DND-41 (cell line): ENCODE measurements at regions not wholly inside any gene's neighbourhood (a gene's known extent, or its start where the extent isn't known, plus 50 kb on each side); places are given as distances from the start of the nearest gene placed in this dataset.

ENCODE experiments used
- ATAC-seq: fragments of 200-7000 bp; cut with Tn5 transposase; 3 replicates; pipeline ENCODE4 v1.9.1; 2021; ENCODE audit warnings: low read depth; ENCODE audit not compliant: insufficient read depth
- DNase-seq: peaks from one replicate; pipeline ENCODE4 v3.0.0-alpha.2; 2020
- H2AFZ ChIP-seq: 2 replicates; pipeline ENCODE4 v1.6.0; 2012; ENCODE audit warnings: low read depth, low read length
- H3K27ac ChIP-seq: 2 replicates; pipeline ENCODE4 v1.5.1; 2012; ENCODE audit warnings: low read length, inconsistent platforms
- H3K27me3 ChIP-seq: fragments of 200-600 bp; sonication (generic); 2 replicates; pipeline ENCODE4 v1.6.0; 2012; ENCODE audit warnings: low read length, mild to moderate bottlenecking, inconsistent platforms; ENCODE audit not compliant: insufficient read depth, poor library complexity
- H3K36me3 ChIP-seq: 2 replicates; pipeline ENCODE4 v1.5.1; 2012; ENCODE audit warnings: low read length, inconsistent platforms; ENCODE audit not compliant: insufficient read depth
- H3K4me1 ChIP-seq: 2 replicates; pipeline ENCODE4 v1.5.1; 2012; ENCODE audit warnings: mild to moderate bottlenecking, low read length; ENCODE audit not compliant: insufficient read depth
- H3K4me2 ChIP-seq: 2 replicates; pipeline ENCODE4 v1.6.0; 2012; ENCODE audit warnings: mild to moderate bottlenecking, moderate library complexity, low read length, inconsistent platforms; ENCODE audit not compliant: insufficient read depth
- H3K4me3 ChIP-seq, 2 experiments: fragments of 200-600 bp in 1 of 2; shearing (Covaris generic) in 1 of 2; 2 replicates each; pipeline ENCODE4 v1.5.1; 2012 to 2016; ENCODE audit warnings: inconsistent platforms in 2 of 2, low read length in 2 of 2, mild to moderate bottlenecking in 2 of 2, low read depth in 1 of 2, moderate library complexity in 1 of 2
- H3K79me2 ChIP-seq: 2 replicates; pipeline ENCODE4 v1.6.0; 2012; ENCODE audit warnings: low read length, inconsistent platforms; ENCODE audit not compliant: insufficient read depth
- H3K9ac ChIP-seq: 2 replicates; pipeline ENCODE4 v1.6.0; 2012; ENCODE audit warnings: low read depth, mild to moderate bottlenecking, inconsistent platforms, low read length, moderate library complexity
- H3K9me3 ChIP-seq: 2 replicates; pipeline ENCODE4 v1.5.1; 2012; ENCODE audit warnings: low read length, moderate library complexity, mild to moderate bottlenecking, inconsistent platforms; ENCODE audit not compliant: insufficient read depth, severe bottlenecking
- H4K20me1 ChIP-seq: 2 replicates; pipeline ENCODE4 v1.6.0; 2012; ENCODE audit warnings: low read length; ENCODE audit not compliant: insufficient read depth
- EZH2 ChIP-seq: IDR thresholded peaks from 3 replicates; pipeline ENCODE4 v1.6.1; 2012; ENCODE audit warnings: borderline replicate concordance, low read depth, mild to moderate bottlenecking, moderate library complexity, low read length, inconsistent platforms; ENCODE audit not compliant: severe bottlenecking
- TF ChIP-seq, protein P1 (sequence below): IDR thresholded peaks from 2 replicates; pipeline ENCODE4 v1.5.1; 2012; ENCODE audit warnings: borderline replicate concordance, low read length, moderate library complexity, mild to moderate bottlenecking; ENCODE audit not compliant: poor library complexity, severe bottlenecking; ENCODE audit errors: extremely low read depth

DNA sequence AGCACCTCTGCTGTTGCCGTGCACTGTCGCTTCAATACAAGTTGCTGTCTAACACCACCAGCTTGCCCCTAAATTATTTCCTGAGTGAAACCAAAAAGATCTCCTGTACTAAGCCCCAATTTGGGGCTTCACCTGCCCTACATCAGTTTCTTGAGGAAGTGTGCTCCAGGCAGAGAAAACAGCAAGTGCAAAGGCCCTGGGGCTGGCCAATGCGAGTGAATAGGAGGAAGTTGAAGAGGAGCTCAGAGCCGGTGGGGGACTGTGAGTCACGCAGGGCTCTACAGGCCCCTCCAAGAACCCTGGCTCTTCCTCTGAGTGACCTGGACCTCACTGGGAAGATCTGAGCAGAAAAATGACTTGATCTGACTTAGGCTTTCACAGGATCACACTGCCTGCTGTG, 117.2 kb downstream of the IPO8 start:
- ATAC-seq = no peak
- no peak overlapping the region for H3K4me3 ChIP-seq
- H3K27me3 ChIP-seq = no peaks in the 10 kb centered on the region
- H3K4me2 ChIP-seq = no peak overlapping the region
- no peaks in the 10 kb centered on the region for H4K20me1 ChIP-seq
- TF ChIP-seq, protein P1, sequence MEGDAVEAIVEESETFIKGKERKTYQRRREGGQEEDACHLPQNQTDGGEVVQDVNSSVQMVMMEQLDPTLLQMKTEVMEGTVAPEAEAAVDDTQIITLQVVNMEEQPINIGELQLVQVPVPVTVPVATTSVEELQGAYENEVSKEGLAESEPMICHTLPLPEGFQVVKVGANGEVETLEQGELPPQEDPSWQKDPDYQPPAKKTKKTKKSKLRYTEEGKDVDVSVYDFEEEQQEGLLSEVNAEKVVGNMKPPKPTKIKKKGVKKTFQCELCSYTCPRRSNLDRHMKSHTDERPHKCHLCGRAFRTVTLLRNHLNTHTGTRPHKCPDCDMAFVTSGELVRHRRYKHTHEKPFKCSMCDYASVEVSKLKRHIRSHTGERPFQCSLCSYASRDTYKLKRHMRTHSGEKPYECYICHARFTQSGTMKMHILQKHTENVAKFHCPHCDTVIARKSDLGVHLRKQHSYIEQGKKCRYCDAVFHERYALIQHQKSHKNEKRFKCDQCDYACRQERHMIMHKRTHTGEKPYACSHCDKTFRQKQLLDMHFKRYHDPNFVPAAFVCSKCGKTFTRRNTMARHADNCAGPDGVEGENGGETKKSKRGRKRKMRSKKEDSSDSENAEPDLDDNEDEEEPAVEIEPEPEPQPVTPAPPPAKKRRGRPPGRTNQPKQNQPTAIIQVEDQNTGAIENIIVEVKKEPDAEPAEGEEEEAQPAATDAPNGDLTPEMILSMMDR = no peak
- no peak for TF ChIP-seq EZH2
- DNase-seq = no peak
- no peaks in the 10 kb centered on the region for H3K36me3 ChIP-seq
- H2AFZ ChIP-seq = no peak overlapping the region
- no peak overlapping the region for H3K27ac ChIP-seq
- H3K79me2 ChIP-seq = no peaks in the 10 kb centered on the region
- no peaks in the 10 kb centered on the region for H3K4me1 ChIP-seq
- H3K9ac ChIP-seq = no peak overlapping the region
- no peaks in the 10 kb centered on the region for H3K9me3 ChIP-seq

DNA sequence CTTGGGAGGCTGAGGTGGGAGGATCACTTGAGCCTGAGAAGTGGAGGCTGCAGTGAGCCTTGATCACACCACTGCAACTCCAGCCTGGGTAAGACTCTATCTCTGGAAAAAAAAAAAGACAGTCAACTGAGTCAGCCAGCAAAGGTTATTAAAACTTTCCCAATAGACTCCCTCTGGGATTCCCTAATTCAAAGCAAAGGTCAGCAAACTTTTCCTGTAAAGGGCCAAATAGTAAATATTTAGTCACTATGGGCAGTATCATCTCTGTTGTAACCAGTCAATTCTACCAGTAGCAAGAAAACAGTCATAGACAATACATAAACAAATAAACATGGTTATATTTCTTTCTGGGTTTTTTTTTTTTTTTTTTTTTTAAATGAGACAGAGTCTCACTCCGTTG, 122.5 kb downstream of the IPO8 start:
- Histone ChIP-seq H3K27ac (no peak overlapping the region), H4K20me1 (no peaks in the 10 kb centered on the region), H3K4me3 (no peak overlapping the region), H3K79me2 (no peaks in the 10 kb centered on the region), H3K9me3 (no peaks in the 10 kb centered on the region), H3K36me3 (no peaks in the 10 kb centered on the region), H3K4me2 (no peak overlapping the region), H3K4me1 (no peaks in the 10 kb centered on the region), H2AFZ (no peak overlapping the region), H3K9ac (no peak overlapping the region), H3K27me3 (no peaks in the 10 kb centered on the region)
- ATAC-seq (no peak), DNase-seq (no peak)
- no peak for TF ChIP-seq EZH2
- TF ChIP-seq, protein P1 = no peak

DNA sequence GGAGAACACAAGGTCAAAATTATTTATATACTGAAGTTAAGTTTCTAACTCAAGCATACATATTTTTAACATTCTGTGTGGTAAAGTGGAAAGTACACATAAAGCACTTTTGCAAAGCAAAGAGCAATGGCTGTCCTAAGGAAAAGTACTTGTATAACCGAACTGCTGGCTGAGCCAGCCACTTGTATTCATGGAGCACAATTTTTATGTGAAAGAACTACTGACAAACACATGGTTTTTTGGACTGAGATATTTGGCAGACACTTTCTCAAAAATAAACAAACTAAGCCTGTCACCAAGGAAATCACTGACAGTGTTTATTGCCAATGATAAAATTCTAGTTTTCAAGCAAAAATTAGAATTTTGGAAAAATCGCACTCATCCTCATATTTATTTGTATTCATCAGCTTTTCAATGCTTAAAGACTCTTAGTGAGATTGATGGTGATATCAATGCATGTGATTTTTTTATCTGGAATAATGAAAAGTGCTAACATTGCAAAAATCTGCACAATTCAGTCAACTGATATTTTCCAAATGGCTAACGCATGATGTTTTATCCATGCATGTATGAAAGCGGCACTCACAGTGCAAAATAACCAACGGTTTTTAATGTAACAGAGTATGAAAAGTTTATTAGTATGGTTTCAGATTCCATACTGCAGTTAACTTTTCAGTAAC, 125.3 kb downstream of the IPO8 start:
- Histone ChIP-seq H3K9me3 (no peaks in the 10 kb centered on the region), H3K9ac (no peak overlapping the region), H3K4me3 (no peak overlapping the region), H3K4me1 (no peaks in the 10 kb centered on the region), H2AFZ (no peak overlapping the region), H3K4me2 (no peak overlapping the region), H3K79me2 (no peaks in the 10 kb centered on the region), H3K27me3 (no peaks in the 10 kb centered on the region), H3K27ac (no peak overlapping the region), H3K36me3 (no peaks in the 10 kb centered on the region), H4K20me1 (no peaks in the 10 kb centered on the region)
- DNase-seq (no peak), ATAC-seq (no peak)
- no peak for TF ChIP-seq EZH2
- TF ChIP-seq, protein P1 = no peak
